Right lung (tissue), 2 donors: ENCODE measurements at regions not wholly inside any gene's neighbourhood (a gene's known extent, or its start where the extent isn't known, plus 50 kb on each side); places are given as distances from the start of the nearest gene placed in this dataset.

Source experiments
- DNase-seq, 2 donors: peaks; one replicate each; pipeline ENCODE4 v3.0.0-alpha.2; 2013

GRCh38 chr2:193743089-193743488 lies 1548.4 kb upstream of the TMEFF2 start:
- DNase-seq: no peak

- no peak for DNase-seq
Measured at GRCh38 chr2:193738892-193739291, 1544.2 kb upstream of the TMEFF2 start.

GRCh38 chr2:193712912-193713311 lies 1518.2 kb upstream of the TMEFF2 start:
- no peak for DNase-seq

GRCh38 chr2:193703411-193703810 lies 1508.7 kb upstream of the TMEFF2 start:
- no peak for DNase-seq

GRCh38 chr2:193701484-193701883 lies 1506.8 kb upstream of the TMEFF2 start:
- no peak for DNase-seq

GRCh38 chr2:193695367-193695766 lies 1500.6 kb upstream of the TMEFF2 start:
- DNase-seq: no peak

- DNase-seq: no peak
Measured at GRCh38 chr2:193693758-193694157, 1499.0 kb upstream of the TMEFF2 start.

- DNase-seq: no peak
Measured at GRCh38 chr2:193690572-193690971, 1495.8 kb upstream of the TMEFF2 start.

- no peak for DNase-seq
Measured at GRCh38 chr2:193687195-193687594, 1492.5 kb upstream of the TMEFF2 start.

GRCh38 chr2:193679847-193680246 lies 1485.1 kb upstream of the TMEFF2 start:
- no peak for DNase-seq

GRCh38 chr2:193670478-193670877 lies 1475.7 kb upstream of the TMEFF2 start:
- DNase-seq: no peak

GRCh38 chr2:193668557-193669323 lies 1474.0 kb upstream of the TMEFF2 start:
- no peak for DNase-seq

- DNase-seq: no peak
Measured at GRCh38 chr2:193627927-193628272, 1433.2 kb upstream of the TMEFF2 start.

GRCh38 chr2:193627187-193627926 lies 1432.6 kb upstream of the TMEFF2 start:
- no peak for DNase-seq

GRCh38 chr2:193608451-193608850 lies 1413.7 kb upstream of the TMEFF2 start:
- no peak for DNase-seq

GRCh38 chr2:193590831-193591230 lies 1396.1 kb upstream of the TMEFF2 start:
- no peak for DNase-seq

GRCh38 chr2:193584522-193584938 lies 1389.8 kb upstream of the TMEFF2 start:
- DNase-seq: no peak

- DNase-seq: no peak
Measured at GRCh38 chr2:193583638-193584400, 1389.1 kb upstream of the TMEFF2 start.

GRCh38 chr2:193581807-193582206 lies 1387.1 kb upstream of the TMEFF2 start:
- no peak for DNase-seq

- DNase-seq: no peak
Measured at GRCh38 chr2:193580176-193580950, 1385.6 kb upstream of the TMEFF2 start.

GRCh38 chr2:193566886-193567285 lies 1372.2 kb upstream of the TMEFF2 start:
- no peak for DNase-seq

- DNase-seq: no peak
Measured at GRCh38 chr2:193566276-193566675, 1371.5 kb upstream of the TMEFF2 start.
